ENCODE measurements at regions not wholly inside any gene's neighbourhood (a gene's known extent, or its start where the extent isn't known, plus 50 kb on each side); places are given as distances from the start of the nearest gene placed in this dataset.
"Not testable (repeated sequence)": the region's sequence is repeated elsewhere in the genome, so short reads cannot be mapped to it uniquely, and the experiment has no call there.

DNA sequence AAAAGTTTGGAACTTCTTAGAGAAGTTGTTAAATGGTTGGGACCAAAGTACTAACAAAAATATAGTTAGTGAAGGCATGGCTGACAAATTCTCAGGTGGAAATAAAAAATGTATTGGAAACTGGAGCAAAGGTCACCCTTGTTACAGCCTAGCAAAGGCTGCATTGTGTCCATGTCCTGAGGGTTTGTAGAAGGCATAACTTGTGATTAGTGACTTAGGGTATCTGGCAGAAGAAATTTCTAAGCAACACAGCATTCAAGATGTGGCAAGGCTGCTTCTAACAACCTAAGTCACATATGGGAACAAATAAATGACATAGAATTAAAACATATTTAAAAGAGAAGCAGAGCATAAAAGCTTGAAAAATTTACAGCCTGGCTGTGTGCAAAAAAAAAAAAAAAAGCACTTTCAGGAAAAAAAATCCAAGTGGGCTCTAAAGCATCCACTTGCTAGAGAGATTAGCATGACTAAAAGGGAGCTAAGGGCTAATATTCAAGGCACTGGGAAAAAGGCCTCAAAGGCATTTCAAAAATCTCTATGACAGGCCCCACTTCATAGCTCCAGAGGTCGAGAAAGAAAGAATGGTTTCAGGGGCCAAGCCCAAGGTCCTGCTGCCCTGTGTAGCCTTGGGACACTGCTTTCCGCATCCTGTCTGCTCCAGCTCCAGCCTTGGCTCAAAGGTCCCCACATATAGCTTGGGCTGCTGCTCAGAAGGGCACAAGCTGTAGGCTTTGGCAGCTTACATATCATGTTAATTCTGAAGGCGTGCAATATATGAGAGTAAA lies 453.2 kb upstream of the PTCHD4 start:
- no peaks in the 10 kb centered on the region for H3K27me3 ChIP-seq (ENCODE audit: insufficient read depth, low read length)
- H3K79me2 ChIP-seq (ENCODE audit: control insufficient read depth, insufficient read depth, low read length, unreplicated experiment), result no peaks in the 10 kb centered on the region
- H3K36me3 ChIP-seq (ENCODE audit: insufficient read depth, low read length), result no peaks in the 10 kb centered on the region
- H3K4me3 ChIP-seq (ENCODE audit: low read depth, low read length), result no peak overlapping the region
- peaks cover 12% of the 10 kb centered on the region for H3K4me1 ChIP-seq (ENCODE audit: control insufficient read depth, insufficient read depth, low read length, unreplicated experiment)
- H3K27ac ChIP-seq (ENCODE audit: low read depth, low read length), result no peak overlapping the region
- no peak overlapping the region for H2AFZ ChIP-seq (ENCODE audit: low read length, unreplicated experiment)

GRCh38 chr6:48563433-48563832 lies 452.4 kb upstream of the PTCHD4 start:
- H3K4me1 ChIP-seq (ENCODE audit: control insufficient read depth, insufficient read depth, low read length, unreplicated experiment), result peaks cover 12% of the 10 kb centered on the region
- no peak overlapping the region for H3K27ac ChIP-seq (ENCODE audit: low read depth, low read length)
- no peak overlapping the region for H2AFZ ChIP-seq (ENCODE audit: low read length, unreplicated experiment)
- H3K36me3 ChIP-seq (ENCODE audit: insufficient read depth, low read length), result no peaks in the 10 kb centered on the region
- H3K4me3 ChIP-seq (ENCODE audit: low read depth, low read length), result no peak overlapping the region
- H3K27me3 ChIP-seq (ENCODE audit: insufficient read depth, low read length), result no peaks in the 10 kb centered on the region
- H3K79me2 ChIP-seq (ENCODE audit: control insufficient read depth, insufficient read depth, low read length, unreplicated experiment), result no peaks in the 10 kb centered on the region

DNA sequence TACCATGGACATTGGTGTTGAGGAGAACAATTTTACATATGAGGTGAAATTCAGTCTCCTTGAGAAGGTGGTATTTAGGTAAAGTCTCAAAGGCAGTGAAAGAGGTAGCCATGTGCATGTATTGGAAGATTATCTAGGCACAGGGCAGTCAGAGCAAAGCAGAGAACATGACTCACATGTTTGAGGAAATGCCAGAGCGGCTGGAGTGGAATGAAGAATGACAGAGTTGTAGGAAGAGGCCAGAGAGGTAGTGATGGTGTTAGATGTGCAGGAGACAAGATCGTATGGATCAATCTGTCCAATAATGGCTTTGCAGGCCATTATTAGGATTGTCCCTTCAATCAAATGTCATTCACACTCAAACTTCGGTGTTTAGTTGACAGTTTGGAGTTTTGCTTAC lies 449.4 kb upstream of the PTCHD4 start:
- no peak overlapping the region for H2AFZ ChIP-seq (ENCODE audit: low read length, unreplicated experiment)
- no peaks in the 10 kb centered on the region for H3K79me2 ChIP-seq (ENCODE audit: control insufficient read depth, insufficient read depth, low read length, unreplicated experiment)
- H3K4me1 ChIP-seq (ENCODE audit: control insufficient read depth, insufficient read depth, low read length, unreplicated experiment), result peaks cover 12% of the 10 kb centered on the region
- no peak overlapping the region for H3K27ac ChIP-seq (ENCODE audit: low read depth, low read length)
- H3K36me3 ChIP-seq (ENCODE audit: insufficient read depth, low read length), result no peaks in the 10 kb centered on the region
- H3K27me3 ChIP-seq (ENCODE audit: insufficient read depth, low read length), result no peaks in the 10 kb centered on the region
- H3K4me3 ChIP-seq (ENCODE audit: low read depth, low read length), result no peak overlapping the region

GRCh38 chr6:48553467-48554189 lies 442.6 kb upstream of the PTCHD4 start:
- Histone ChIP-seq H3K4me3 (ENCODE audit: low read depth, low read length) (no peak overlapping the region), H3K36me3 (ENCODE audit: insufficient read depth, low read length) (no peaks in the 10 kb centered on the region), H3K79me2 (ENCODE audit: control insufficient read depth, insufficient read depth, low read length, unreplicated experiment) (no peaks in the 10 kb centered on the region), H3K27me3 (ENCODE audit: insufficient read depth, low read length) (no peaks in the 10 kb centered on the region), H3K4me1 (ENCODE audit: control insufficient read depth, insufficient read depth, low read length, unreplicated experiment) (no peaks in the 10 kb centered on the region), H2AFZ (ENCODE audit: low read length, unreplicated experiment) (no peak overlapping the region), H3K27ac (ENCODE audit: low read depth, low read length) (no peak overlapping the region)

GRCh38 chr6:48552905-48553304 lies 441.9 kb upstream of the PTCHD4 start:
- H2AFZ ChIP-seq (ENCODE audit: low read length, unreplicated experiment), result no peak overlapping the region
- no peaks in the 10 kb centered on the region for H3K36me3 ChIP-seq (ENCODE audit: insufficient read depth, low read length)
- no peaks in the 10 kb centered on the region for H3K27me3 ChIP-seq (ENCODE audit: insufficient read depth, low read length)
- H3K4me3 ChIP-seq (ENCODE audit: low read depth, low read length), result no peak overlapping the region
- H3K79me2 ChIP-seq (ENCODE audit: control insufficient read depth, insufficient read depth, low read length, unreplicated experiment), result no peaks in the 10 kb centered on the region
- H3K27ac ChIP-seq (ENCODE audit: low read depth, low read length), result no peak overlapping the region
- no peaks in the 10 kb centered on the region for H3K4me1 ChIP-seq (ENCODE audit: control insufficient read depth, insufficient read depth, low read length, unreplicated experiment)

DNA sequence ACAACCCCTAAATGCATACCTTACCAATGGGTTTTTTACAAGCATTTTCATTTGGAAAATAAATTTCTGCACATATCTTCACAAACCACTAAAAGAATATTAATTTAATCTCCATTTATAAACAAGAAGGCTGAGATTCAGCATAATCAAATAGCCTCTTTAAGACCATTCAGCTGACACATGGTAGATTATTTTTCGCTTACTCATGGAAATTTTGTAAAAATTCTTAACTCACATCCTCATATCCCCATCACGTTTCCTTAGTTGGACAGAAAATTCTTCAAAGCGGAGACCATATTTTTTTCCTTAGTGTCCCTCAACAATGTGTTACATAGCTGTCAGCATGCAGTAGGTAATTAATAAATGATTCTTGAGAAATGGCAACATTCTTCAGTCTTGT lies 439.6 kb upstream of the PTCHD4 start:
- H2AFZ ChIP-seq (ENCODE audit: low read length, unreplicated experiment), result no peak overlapping the region
- H3K27me3 ChIP-seq (ENCODE audit: insufficient read depth, low read length), result no peaks in the 10 kb centered on the region
- no peaks in the 10 kb centered on the region for H3K36me3 ChIP-seq (ENCODE audit: insufficient read depth, low read length)
- no peak overlapping the region for H3K27ac ChIP-seq (ENCODE audit: low read depth, low read length)
- no peaks in the 10 kb centered on the region for H3K4me1 ChIP-seq (ENCODE audit: control insufficient read depth, insufficient read depth, low read length, unreplicated experiment)
- no peaks in the 10 kb centered on the region for H3K79me2 ChIP-seq (ENCODE audit: control insufficient read depth, insufficient read depth, low read length, unreplicated experiment)
- H3K4me3 ChIP-seq (ENCODE audit: low read depth, low read length), result no peak overlapping the region

DNA sequence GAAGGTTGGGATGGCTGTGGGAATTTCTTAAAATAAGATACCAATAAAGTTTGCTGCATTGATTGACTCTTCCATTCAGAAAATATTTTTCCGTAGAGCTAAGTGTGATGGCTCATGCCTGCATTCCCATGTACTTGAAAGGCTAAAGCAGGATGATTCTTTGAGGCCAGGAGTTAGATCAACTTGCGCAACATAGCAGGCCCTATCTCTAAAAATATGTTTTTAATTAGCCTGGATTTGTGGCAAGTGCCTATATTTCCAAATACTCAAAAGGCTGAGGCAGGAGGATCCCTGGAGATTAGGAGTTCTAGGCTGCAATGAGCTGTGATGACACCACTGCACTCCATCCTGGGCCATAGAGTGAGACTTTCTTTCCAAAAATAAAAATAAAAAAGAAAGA lies 431.2 kb upstream of the PTCHD4 start:
- peaks cover 2% of the 10 kb centered on the region; the same call in 1 of the 2 replicates for H3K27me3 ChIP-seq (ENCODE audit: insufficient read depth, low read length)
- no peak overlapping the region for H3K4me3 ChIP-seq (ENCODE audit: low read depth, low read length)
- H3K4me1 ChIP-seq (ENCODE audit: control insufficient read depth, insufficient read depth, low read length, unreplicated experiment), result peaks cover 7% of the 10 kb centered on the region
- H2AFZ ChIP-seq (ENCODE audit: low read length, unreplicated experiment), result no peak overlapping the region
- H3K27ac ChIP-seq (ENCODE audit: low read depth, low read length), result no peak overlapping the region
- no peaks in the 10 kb centered on the region for H3K79me2 ChIP-seq (ENCODE audit: control insufficient read depth, insufficient read depth, low read length, unreplicated experiment)
- H3K36me3 ChIP-seq (ENCODE audit: insufficient read depth, low read length), result no peaks in the 10 kb centered on the region

- Histone ChIP-seq H3K36me3 (ENCODE audit: insufficient read depth, low read length) (no peaks in the 10 kb centered on the region), H3K27ac (ENCODE audit: low read depth, low read length) (no peak overlapping the region), H3K27me3 (ENCODE audit: insufficient read depth, low read length) (peaks cover 7% of the 10 kb centered on the region; the same call in 1 of the 2 replicates), H3K79me2 (ENCODE audit: control insufficient read depth, insufficient read depth, low read length, unreplicated experiment) (no peaks in the 10 kb centered on the region), H3K4me1 (ENCODE audit: control insufficient read depth, insufficient read depth, low read length, unreplicated experiment) (peaks cover 7% of the 10 kb centered on the region), H3K4me3 (ENCODE audit: low read depth, low read length) (no peak overlapping the region), H2AFZ (ENCODE audit: low read length, unreplicated experiment) (no peak overlapping the region)
Observed at GRCh38 chr6:48541649-48542048, 430.7 kb upstream of the PTCHD4 start.

DNA sequence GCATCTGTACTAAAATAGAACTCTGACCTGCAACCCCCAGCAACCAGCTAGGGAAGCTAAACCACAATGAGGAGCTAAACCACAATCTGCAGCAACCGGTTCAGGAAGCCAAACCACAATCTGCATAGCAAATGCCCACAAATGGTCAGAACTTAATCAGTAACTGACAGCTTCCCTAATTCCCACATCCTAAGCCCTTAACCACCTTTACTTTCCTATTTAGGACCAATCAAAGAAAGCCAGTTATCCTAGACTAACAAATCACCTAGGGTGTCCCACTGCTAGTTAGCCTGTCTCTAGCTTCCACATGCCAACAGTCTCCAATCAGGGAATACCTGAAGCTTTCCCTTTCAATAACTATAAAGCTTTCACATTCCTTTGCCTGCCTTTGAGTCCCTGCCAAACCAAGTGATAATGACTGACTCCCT lies 424.6 kb upstream of the PTCHD4 start:
- Histone ChIP-seq H3K27me3 (ENCODE audit: insufficient read depth, low read length) (peaks cover 27% of the 10 kb centered on the region), H3K4me1 (ENCODE audit: control insufficient read depth, insufficient read depth, low read length, unreplicated experiment) (no peaks in the 10 kb centered on the region), H3K4me3 (ENCODE audit: low read depth, low read length) (no peak overlapping the region), H3K36me3 (ENCODE audit: insufficient read depth, low read length) (no peaks in the 10 kb centered on the region), H3K79me2 (ENCODE audit: control insufficient read depth, insufficient read depth, low read length, unreplicated experiment) (no peaks in the 10 kb centered on the region), H2AFZ (ENCODE audit: low read length, unreplicated experiment) (no peak overlapping the region), H3K27ac (ENCODE audit: low read depth, low read length) (no peak overlapping the region)

DNA sequence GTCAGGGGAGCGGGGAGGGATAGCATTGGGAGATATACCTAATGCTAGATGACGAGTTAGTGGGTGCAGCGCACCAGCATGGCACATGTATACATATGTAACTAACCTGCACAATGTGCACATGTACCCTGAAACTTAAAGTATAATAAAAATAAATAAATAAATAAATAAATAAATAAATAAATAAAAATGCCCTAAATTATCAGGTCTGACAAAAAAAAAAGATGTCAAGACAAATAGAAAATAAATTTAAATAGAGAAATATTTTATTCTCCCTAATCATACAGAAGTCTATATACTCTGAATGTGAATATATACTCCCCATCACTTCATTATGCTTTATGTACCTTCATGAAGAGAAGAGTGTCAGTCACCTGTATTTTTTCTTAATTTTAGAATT lies 420.0 kb upstream of the PTCHD4 start:
- not testable (repeated sequence) for H3K27ac ChIP-seq (ENCODE audit: low read depth, low read length); H2AFZ ChIP-seq (ENCODE audit: low read length, unreplicated experiment); H3K36me3 ChIP-seq (ENCODE audit: insufficient read depth, low read length); H3K4me3 ChIP-seq (ENCODE audit: low read depth, low read length); H3K4me1 ChIP-seq (ENCODE audit: control insufficient read depth, insufficient read depth, low read length, unreplicated experiment); H3K79me2 ChIP-seq (ENCODE audit: control insufficient read depth, insufficient read depth, low read length, unreplicated experiment)
- peaks cover 17% of the 10 kb centered on the region for H3K27me3 ChIP-seq (ENCODE audit: insufficient read depth, low read length)

GRCh38 chr6:48525849-48526248 lies 414.9 kb upstream of the PTCHD4 start:
- H3K27me3 ChIP-seq (ENCODE audit: insufficient read depth, low read length), result no peaks in the 10 kb centered on the region
- no peaks in the 10 kb centered on the region for H3K79me2 ChIP-seq (ENCODE audit: control insufficient read depth, insufficient read depth, low read length, unreplicated experiment)
- H3K4me3 ChIP-seq (ENCODE audit: low read depth, low read length), result no peak overlapping the region
- H2AFZ ChIP-seq (ENCODE audit: low read length, unreplicated experiment), result no peak overlapping the region
- H3K27ac ChIP-seq (ENCODE audit: low read depth, low read length), result no peak overlapping the region
- no peaks in the 10 kb centered on the region for H3K36me3 ChIP-seq (ENCODE audit: insufficient read depth, low read length)
- H3K4me1 ChIP-seq (ENCODE audit: control insufficient read depth, insufficient read depth, low read length, unreplicated experiment), result no peaks in the 10 kb centered on the region

Measured in ACC112 (cell line).